ENCODE measurements at regions not wholly inside any gene's neighbourhood (a gene's known extent, or its start where the extent isn't known, plus 50 kb on each side); places are given as distances from the start of the nearest gene placed in this dataset.

- TF ChIP-seq NR0B1 (IDR thresholded peaks at IDR 0.05; ENCODE audit: partially characterized antibody) (no peak), DACH1 (IDR thresholded peaks at IDR 0.05; ENCODE audit: partially characterized antibody) (no peak), ZNF668 (CRISPR knock-in tag; IDR thresholded peaks at IDR 0.05) (no peak), RFX5 (IDR thresholded peaks at IDR 0.05; ENCODE audit: low read depth, low read length) (no peak)
Observed at GRCh38 chr14:95609398-95609990, 74.6 kb downstream of the GLRX5 start.

Measured in K562 (cell line).